Astrocyte of the spinal cord (primary cell): ENCODE measurements at regions not wholly inside any gene's neighbourhood (a gene's known extent, or its start where the extent isn't known, plus 50 kb on each side); places are given as distances from the start of the nearest gene placed in this dataset.

ENCODE experiments used
- DNase-seq: peaks from one replicate; pipeline ENCODE4 v3.0.0; 2011; ENCODE audit warnings: low read depth, low spot score
- H3K4me3 ChIP-seq: 2 replicates; pipeline ENCODE4 v1.5.1; 2011; ENCODE audit warnings: low read depth, mild to moderate bottlenecking, low read length, moderate library complexity
- CTCF ChIP-seq: IDR thresholded peaks from 2 replicates; pipeline ENCODE4 v1.5.1; 2012; ENCODE audit warnings: low read depth, mild to moderate bottlenecking, low read length, inconsistent platforms
- in situ Hi-C: cut with HindIII; loops from 2 replicates; pipeline ENCODE4 v1.10.0; 2017; ENCODE audit warnings: low sequenced_read_pairs

DNA sequence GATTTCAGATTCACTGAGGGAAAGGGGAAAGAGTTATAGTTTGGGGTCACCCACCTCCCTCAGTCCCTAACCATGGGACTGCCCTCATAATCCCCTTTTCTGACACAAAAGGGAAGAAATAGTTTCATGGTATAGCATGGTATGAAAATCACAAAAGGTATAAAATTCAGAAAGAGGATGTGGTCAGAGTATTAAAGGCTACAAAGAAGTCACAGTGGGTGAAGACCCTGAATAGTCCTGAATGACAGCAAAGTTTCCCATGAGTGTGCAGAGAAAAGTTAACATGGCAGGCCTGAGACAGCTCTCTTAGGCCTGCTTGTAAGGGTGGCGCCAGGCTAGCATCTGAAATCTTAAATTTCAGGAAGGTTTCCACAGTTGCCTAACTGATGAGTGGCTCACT lies 290.6 kb upstream of the ZNF608 start:
- no peak for DNase-seq
- no peak overlapping the region for H3K4me3 ChIP-seq
- in situ Hi-C loops, result no loop called here
- TF ChIP-seq CTCF, result no peak

DNA sequence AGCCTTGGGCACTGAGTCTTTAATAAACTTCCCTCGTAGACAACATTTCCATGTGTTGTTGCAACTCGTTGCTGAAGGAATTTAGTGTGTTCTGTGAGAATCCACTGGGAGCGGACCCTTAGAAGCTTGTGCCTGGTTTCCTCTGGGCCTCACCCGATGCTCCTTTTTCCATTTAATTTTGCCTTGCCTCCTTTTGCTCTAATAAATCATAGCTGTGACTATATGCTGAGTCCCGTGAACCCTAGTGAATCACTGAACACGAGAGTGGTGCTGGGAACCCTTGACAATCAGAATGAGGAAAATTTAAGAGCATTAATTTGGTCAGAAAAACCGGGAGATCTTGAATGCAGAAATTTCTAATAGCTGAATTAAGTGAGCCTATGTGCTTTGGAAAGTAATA lies 291.1 kb upstream of the ZNF608 start:
- no peak overlapping the region for H3K4me3 ChIP-seq
- no peak for TF ChIP-seq CTCF
- in situ Hi-C loops, result no loop called here
- DNase-seq, result no peak

DNA sequence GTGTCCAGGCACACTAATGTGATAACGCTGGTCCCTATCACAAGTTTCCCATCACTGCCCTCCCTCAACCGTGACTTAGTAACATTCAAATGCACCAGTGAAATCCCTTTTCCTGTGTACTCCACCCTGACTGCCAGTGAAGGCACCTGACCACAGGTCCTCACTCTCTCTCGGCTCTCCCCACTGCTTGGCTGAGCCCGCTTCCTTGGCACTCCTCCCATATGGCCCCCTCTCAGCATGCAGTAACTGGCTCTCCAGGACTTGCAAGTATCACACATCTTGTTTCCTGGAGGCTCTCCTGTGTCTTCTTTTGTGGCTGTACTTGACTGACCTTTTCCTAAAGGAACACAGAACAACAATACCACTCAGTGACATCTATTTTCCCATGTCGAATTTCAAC lies 292.0 kb upstream of the ZNF608 start:
- H3K4me3 ChIP-seq, result no peak overlapping the region
- no peak for DNase-seq
- TF ChIP-seq CTCF, result no peak
- in situ Hi-C loops, result no loop called here

DNA sequence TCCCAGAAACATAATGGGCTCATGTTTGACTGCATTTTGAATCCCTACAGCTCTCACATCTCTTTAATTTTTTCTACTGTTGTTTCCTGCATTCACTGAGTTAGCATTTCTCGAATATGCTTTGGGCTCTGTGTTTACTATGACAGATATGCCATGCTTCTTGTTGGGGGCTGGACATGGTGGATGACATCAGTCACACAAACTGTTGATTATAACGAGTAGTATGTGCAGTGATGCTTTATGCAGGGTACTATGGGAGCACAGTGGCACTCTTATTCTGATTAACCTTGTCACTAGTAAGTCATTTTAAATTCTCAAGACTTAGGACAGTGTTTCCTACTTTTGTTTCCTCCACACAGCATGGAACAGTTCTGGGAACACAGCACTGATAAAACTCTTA lies 295.4 kb upstream of the ZNF608 start:
- in situ Hi-C loops, result no loop called here
- DNase-seq, result no peak
- no peak overlapping the region for H3K4me3 ChIP-seq
- no peak for TF ChIP-seq CTCF

- no peak overlapping the region for H3K4me3 ChIP-seq
- DNase-seq, result peak; percentile 25
- no peak for TF ChIP-seq CTCF
- in situ Hi-C loops, result no loop called here
Measured at GRCh38 chr5:125042261-125042890, 295.9 kb upstream of the ZNF608 start.

DNA sequence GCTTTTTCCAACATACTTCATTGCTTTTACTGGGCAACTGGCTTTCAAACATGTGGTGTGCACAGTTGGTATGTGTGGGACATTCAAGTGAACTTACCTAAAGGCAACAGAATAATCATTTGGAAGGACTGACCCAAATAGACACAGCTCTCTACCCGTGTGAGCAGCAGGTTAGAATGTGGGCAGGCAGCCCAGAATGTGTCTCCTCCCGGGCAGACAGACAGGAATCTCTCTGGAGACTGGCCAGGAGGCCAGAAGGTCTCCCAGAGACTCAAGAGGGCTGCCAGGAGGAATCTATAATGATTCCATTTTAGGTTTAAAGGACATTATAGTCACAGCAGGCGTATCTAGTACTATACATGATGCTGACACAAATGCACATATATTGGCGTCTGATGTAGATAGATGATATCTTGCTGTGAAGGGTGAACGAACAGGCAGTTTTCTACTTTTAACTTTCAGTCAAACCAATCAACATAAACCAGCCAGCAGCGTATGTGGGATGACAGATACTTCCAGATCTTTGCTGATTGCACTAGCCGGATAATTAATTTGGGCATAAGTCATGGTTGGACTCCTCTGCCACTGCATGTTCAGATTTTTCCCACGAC lies 297.4 kb upstream of the ZNF608 start:
- in situ Hi-C loops, result no loop called here
- DNase-seq, result peak; percentile 86
- no peak overlapping the region for H3K4me3 ChIP-seq
- TF ChIP-seq CTCF, result no peak
